A549 (cell line): ENCODE measurements at regions not wholly inside any gene's neighbourhood (a gene's known extent, or its start where the extent isn't known, plus 50 kb on each side); places are given as distances from the start of the nearest gene placed in this dataset.

ENCODE experiments used
- ATAC-seq, 2 experiments: fragments of 200-7000 bp in 1 of 2; fragments of >200 bp in 1 of 2; cut with Nextera tagmentation in 1 of 2; cut with Tn5 transposase in 1 of 2; 3 replicates each; pipeline versions ENCODE4 v1.8.0 to v1.9.1; 2018 to 2020; ENCODE audit warnings: mild to moderate bottlenecking in 1 of 2, moderate library complexity in 1 of 2
- CTCF ChIA-PET: fragments of 300-600 bp; sonication (Branson Sonifier 250); formaldehyde crosslinking; extraction: SDS; loops from one replicate; lab custom pipeline; 2021; ENCODE audit warnings: antibody characterized with exemption, inconsistent platforms; lab: Yijun Ruan, JAX
- POLR2A ChIA-PET: fragments of 350-600 bp; formaldehyde crosslinking; extraction: SDS; loops from one replicate; lab custom pipeline; 2021; ENCODE audit warnings: antibody characterized with exemption, inconsistent platforms; lab: Yijun Ruan, JAX
- DNase-seq, 2 experiments: peaks; one replicate each; pipeline versions ENCODE4 v3.0.0 to v3.0.0-alpha.2; 2011 to 2016; ENCODE audit warnings: low read depth in 1 of 2, low spot score in 1 of 2
- FAIRE-seq: peaks from 2 replicates; lab custom pipeline; 2011; peaks lifted over from hg19 to GRCh38; lab: Jason Lieb, UNC
- H3K27ac ChIP-seq, 2 experiments: fragments of >200 bp; sonication (Bioruptor Twin); formaldehyde crosslinking; 3 replicates each; pipeline ENCODE4 v1.5.1; 2016 to 2017
- H3K4me1 ChIP-seq: fragments of >200 bp; sonication (Bioruptor Twin); formaldehyde crosslinking; 3 replicates; pipeline ENCODE4 v1.6.1; 2016
- H3K4me2 ChIP-seq: fragments of >200 bp; sonication (Bioruptor Twin); formaldehyde crosslinking; 3 replicates; pipeline ENCODE4 v1.6.1; 2016
- H3K4me3 ChIP-seq: fragments of >200 bp; sonication (Bioruptor Twin); formaldehyde crosslinking; 3 replicates; pipeline ENCODE4 v1.5.1; 2016
- H3K9me3 ChIP-seq: fragments of >200 bp; sonication (Bioruptor Twin); formaldehyde crosslinking; 3 replicates; pipeline ENCODE4 v1.6.1; 2016
- CBX2 ChIP-seq: fragments of 200-600 bp; sonication (generic); IDR thresholded peaks from 2 replicates; pipeline ENCODE4 v1.6.1; 2016; ENCODE audit warnings: low read depth, mild to moderate bottlenecking, borderline replicate concordance
- CHD4 ChIP-seq: fragments of 200-600 bp; sonication (generic); IDR thresholded peaks from 2 replicates; pipeline ENCODE4 v1.6.1; 2016; ENCODE audit warnings: antibody characterized with exemption, mild to moderate bottlenecking, borderline replicate concordance
- EHF ChIP-seq: fragments of 250-450 bp; sonication (Bioruptor Pico); IDR thresholded peaks from 2 replicates; pipeline ENCODE4 v1.5.0; 2020; ENCODE audit warnings: mild to moderate bottlenecking
- EHMT2 ChIP-seq: fragments of 200-600 bp; sonication (generic); IDR thresholded peaks from 2 replicates; pipeline ENCODE4 v1.6.1; 2016; ENCODE audit warnings: antibody characterized with exemption, low read depth, mild to moderate bottlenecking, moderate library complexity
- ESRRA ChIP-seq: fragments of 150-350 bp; IDR thresholded peaks from 2 replicates; pipeline ENCODE4 v1.6.1; 2014; ENCODE audit warnings: mild to moderate bottlenecking, low read length, borderline replicate concordance
- FOSL2 ChIP-seq, 2 experiments: fragments of 450-650 bp in 1 of 2; fragments of >200 bp in 1 of 2; sonication (Bioruptor Twin) in 1 of 2; formaldehyde crosslinking; IDR thresholded peaks; 2 replicates each; pipeline versions ENCODE4 v1.5.0 to v1.6.1; 2016 to 2020; ENCODE audit warnings: mild to moderate bottlenecking in 1 of 2, moderate library complexity in 1 of 2
- HES2 ChIP-seq: fragments of >200 bp; sonication (Bioruptor Twin); formaldehyde crosslinking; IDR thresholded peaks from 2 replicates; pipeline ENCODE4 v1.6.1; 2016
- HEYL ChIP-seq: fragments of 250-450 bp; sonication (Bioruptor Pico); IDR thresholded peaks from 2 replicates; pipeline ENCODE4 v1.8.0; 2021; ENCODE audit warnings: mild to moderate bottlenecking, moderate library complexity
- KDM5A ChIP-seq: fragments of 200-600 bp; sonication (generic); IDR thresholded peaks from 2 replicates; pipeline ENCODE4 v1.6.1; 2016; ENCODE audit warnings: antibody characterized with exemption, mild to moderate bottlenecking
- NFE2L2 ChIP-seq: fragments of 150-350 bp; conservative IDR thresholded peaks from 2 replicates; pipeline ENCODE4 v1.6.1; 2014; ENCODE audit warnings: low read length
- NPAS2 ChIP-seq: fragments of 250-450 bp; sonication (Bioruptor Pico); IDR thresholded peaks from 2 replicates; pipeline ENCODE4 v1.8.0; 2022; ENCODE audit warnings: mild to moderate bottlenecking, moderate library complexity, borderline replicate concordance
- PHF8 ChIP-seq: fragments of 200-600 bp; sonication (generic); IDR thresholded peaks from 2 replicates; pipeline ENCODE4 v1.6.1; 2016; ENCODE audit warnings: low read depth, mild to moderate bottlenecking, antibody characterized with exemption, moderate library complexity, borderline replicate concordance
- POLR2A ChIP-seq: IDR thresholded peaks from 2 replicates; pipeline ENCODE4 v1.6.1; 2012; ENCODE audit warnings: mild to moderate bottlenecking, low read length
- RAD21 ChIP-seq, 2 experiments: fragments of >200 bp in 1 of 2; sonication (Bioruptor Twin) in 1 of 2; formaldehyde crosslinking in 1 of 2; IDR thresholded peaks in 1 of 2; conservative IDR thresholded peaks in 1 of 2; 2 replicates in 1 of 2; 3 replicates in 1 of 2; pipeline ENCODE4 v1.6.1; 2012 to 2018; ENCODE audit warnings: inconsistent platforms in 1 of 2
- REST ChIP-seq: fragments of 200-600 bp; sonication (generic); IDR thresholded peaks from 2 replicates; pipeline ENCODE4 v1.6.1; 2016; ENCODE audit warnings: antibody characterized with exemption, mild to moderate bottlenecking, moderate library complexity
- RFX5 ChIP-seq: fragments of 450-650 bp; IDR thresholded peaks from 2 replicates; pipeline ENCODE4 v1.7.1; 2014; ENCODE audit warnings: antibody characterized with exemption, mild to moderate bottlenecking, moderate library complexity
- RNF2 ChIP-seq: fragments of 200-600 bp; sonication (generic); IDR thresholded peaks from 2 replicates; pipeline ENCODE4 v1.6.1; 2016; ENCODE audit warnings: low read depth, mild to moderate bottlenecking, antibody characterized with exemption, moderate library complexity, borderline replicate concordance
- WGBS: methylation state at CpG from one replicate; pipeline ENCODE4 v1.1.6; 2017; ENCODE audit errors: missing lambda C conversion rate; 5-methylcytosine and 5-hydroxymethylcytosine counted together
- TF ChIP-seq, protein P1 (sequence below): fragments of >200 bp; sonication (Bioruptor Twin); formaldehyde crosslinking; IDR thresholded peaks from 3 replicates; pipeline ENCODE4 v1.5.1; 2016
- TF ChIP-seq, protein P2 (sequence below): IDR thresholded peaks from 2 replicates; pipeline ENCODE4 v1.6.1; 2012

GRCh38 chr1:221908573-221908972 is 166.7 kb upstream of the DUSP10 start (continued):
- TF ChIP-seq REST (no peak), FOSL2 (IDR thresholded peaks at IDR 0.05) (no peak), FOSL2 (CRISPR knock-in tag; IDR thresholded peaks at IDR 0.05) (no peak), EHMT2 (no peak), CHD4 (no peak), PHF8 (no peak), RFX5 (no peak), EHF (no peak), NPAS2 (CRISPR knock-in tag) (no peak), CBX2 (no peak)

GRCh38 chr1:221907166-221907932 is 165.5 kb upstream of the DUSP10 start:
- Histone ChIP-seq H3K9me3 (no peaks in the 10 kb centered on the region), H3K4me3 (no peak overlapping the region), H3K27ac (no peak overlapping the region), H3K4me2 (no peak overlapping the region), H3K4me1 (no peaks in the 10 kb centered on the region)
- 72% methylated on average over 8 of the region's 8 CpGs for WGBS
- CTCF ChIA-PET: interaction anchor here (1.2 kb wide), 1 partner anchor 12 kb away, joined by 3 read pairs; no protein-coding TSS in a partner anchor
- TF ChIP-seq POLR2A (no peak), ESRRA (no peak), HES2 (no peak), HEYL (no peak), RNF2 (no peak), NFE2L2 (no peak), KDM5A (no peak), FOSL2 (IDR thresholded peaks at IDR 0.05) (no peak), FOSL2 (CRISPR knock-in tag; IDR thresholded peaks at IDR 0.05) (no peak), PHF8 (no peak), RAD21 (conservative IDR thresholded peaks at IDR 0.05 in 1 of 2, IDR thresholded peaks at IDR 0.05 in 1 of 2) (no peak)
- TF ChIP-seq, protein P1, sequence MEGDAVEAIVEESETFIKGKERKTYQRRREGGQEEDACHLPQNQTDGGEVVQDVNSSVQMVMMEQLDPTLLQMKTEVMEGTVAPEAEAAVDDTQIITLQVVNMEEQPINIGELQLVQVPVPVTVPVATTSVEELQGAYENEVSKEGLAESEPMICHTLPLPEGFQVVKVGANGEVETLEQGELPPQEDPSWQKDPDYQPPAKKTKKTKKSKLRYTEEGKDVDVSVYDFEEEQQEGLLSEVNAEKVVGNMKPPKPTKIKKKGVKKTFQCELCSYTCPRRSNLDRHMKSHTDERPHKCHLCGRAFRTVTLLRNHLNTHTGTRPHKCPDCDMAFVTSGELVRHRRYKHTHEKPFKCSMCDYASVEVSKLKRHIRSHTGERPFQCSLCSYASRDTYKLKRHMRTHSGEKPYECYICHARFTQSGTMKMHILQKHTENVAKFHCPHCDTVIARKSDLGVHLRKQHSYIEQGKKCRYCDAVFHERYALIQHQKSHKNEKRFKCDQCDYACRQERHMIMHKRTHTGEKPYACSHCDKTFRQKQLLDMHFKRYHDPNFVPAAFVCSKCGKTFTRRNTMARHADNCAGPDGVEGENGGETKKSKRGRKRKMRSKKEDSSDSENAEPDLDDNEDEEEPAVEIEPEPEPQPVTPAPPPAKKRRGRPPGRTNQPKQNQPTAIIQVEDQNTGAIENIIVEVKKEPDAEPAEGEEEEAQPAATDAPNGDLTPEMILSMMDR: no peak
- TF ChIP-seq, protein P2, sequence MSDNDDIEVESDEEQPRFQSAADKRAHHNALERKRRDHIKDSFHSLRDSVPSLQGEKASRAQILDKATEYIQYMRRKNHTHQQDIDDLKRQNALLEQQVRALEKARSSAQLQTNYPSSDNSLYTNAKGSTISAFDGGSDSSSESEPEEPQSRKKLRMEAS: no peak
- FAIRE-seq: no peak
- POLR2A ChIA-PET: no interaction called here
- no peak for DNase-seq
- ATAC-seq: no peak
